ENCODE measurements at regions not wholly inside any gene's neighbourhood (a gene's known extent, or its start where the extent isn't known, plus 50 kb on each side); places are given as distances from the start of the nearest gene placed in this dataset.

GRCh38 chr13:73157031-73157430, 98.2 kb downstream of the KLF5 start:
- no peak for DNase-seq (ENCODE audit: low read depth in 1 of 2, low spot score in 1 of 2)

- DNase-seq (ENCODE audit: low read depth in 1 of 2, low spot score in 1 of 2): no peak
These were observed 87.9 kb downstream of the KLF5 start for GRCh38 chr13:73146707-73147106.

DNA sequence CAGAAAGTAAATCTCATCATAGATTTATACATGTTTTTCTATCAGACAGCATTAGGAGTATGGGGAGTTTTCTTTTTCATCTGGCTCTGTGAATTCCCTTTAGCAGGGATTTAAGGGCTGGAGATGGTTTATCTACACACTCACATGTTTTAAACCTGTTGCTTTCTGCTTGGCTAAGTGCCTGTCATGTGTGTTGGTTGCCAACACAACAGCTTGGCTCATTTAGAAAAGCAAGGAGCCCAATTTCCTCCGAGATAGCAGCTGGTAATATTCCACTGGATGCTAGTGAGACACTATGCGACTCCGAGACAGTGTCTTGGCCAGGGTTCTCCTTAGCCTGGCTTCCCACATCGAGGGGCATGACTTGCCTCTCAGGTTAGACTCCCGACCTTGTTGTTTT, 83.3 kb downstream of the KLF5 start:
- DNase-seq (ENCODE audit: low read depth in 1 of 2, low spot score in 1 of 2): no peak

DNA sequence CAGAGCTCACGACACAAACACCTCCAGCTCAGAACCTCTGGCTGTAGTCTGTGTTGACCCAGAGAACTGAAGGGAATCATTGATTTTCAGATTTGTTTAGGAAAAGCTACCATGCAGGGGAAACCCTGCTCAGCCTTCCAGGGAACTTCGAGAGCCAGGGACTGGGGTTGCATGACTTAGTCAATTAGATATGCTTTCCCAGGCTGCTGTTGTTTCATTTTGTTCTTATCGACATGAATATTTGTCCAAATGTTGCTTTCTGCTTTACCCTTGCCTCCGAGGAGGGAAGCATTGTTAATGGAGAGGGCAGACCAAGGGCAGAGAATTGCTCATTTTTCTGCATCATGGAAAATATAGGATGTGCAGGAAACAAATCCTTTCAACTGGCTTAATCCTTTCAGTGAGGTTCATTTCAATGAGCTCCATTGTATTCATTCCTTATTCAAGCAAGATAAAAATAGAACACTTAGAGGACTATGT, 82.5 kb downstream of the KLF5 start:
- DNase-seq (ENCODE audit: low read depth in 1 of 2, low spot score in 1 of 2): no peak

- DNase-seq (ENCODE audit: low read depth in 1 of 2, low spot score in 1 of 2): no peak
These were observed 82.0 kb downstream of the KLF5 start for GRCh38 chr13:73140801-73141200.

GRCh38 chr13:73138638-73139491, 80.1 kb downstream of the KLF5 start:
- no peak for DNase-seq (ENCODE audit: low read depth in 1 of 2, low spot score in 1 of 2)

- no peak for DNase-seq (ENCODE audit: low read depth in 1 of 2, low spot score in 1 of 2)
These were observed 79.5 kb downstream of the KLF5 start for GRCh38 chr13:73138276-73138637.

DNA sequence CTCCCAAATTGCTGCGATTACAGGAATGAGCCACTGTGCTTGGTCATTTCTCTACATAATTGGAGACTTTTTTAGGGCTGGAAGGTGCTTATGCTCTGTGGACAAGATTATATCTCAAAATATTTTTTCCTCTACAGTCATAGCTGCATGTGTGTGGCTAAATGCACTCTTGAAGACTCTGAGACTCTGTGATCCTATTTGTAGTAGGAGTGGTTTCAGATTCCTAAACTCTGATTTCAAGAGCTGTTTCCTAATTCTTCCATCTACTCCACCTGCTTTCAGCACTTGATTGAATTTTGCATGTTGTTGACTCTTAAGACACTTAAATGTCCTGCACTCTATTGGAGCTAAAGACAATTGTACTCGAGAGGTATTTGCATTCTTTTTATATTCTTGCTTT, 78.0 kb downstream of the KLF5 start:
- no peak for DNase-seq (ENCODE audit: low read depth in 1 of 2, low spot score in 1 of 2)

DNA sequence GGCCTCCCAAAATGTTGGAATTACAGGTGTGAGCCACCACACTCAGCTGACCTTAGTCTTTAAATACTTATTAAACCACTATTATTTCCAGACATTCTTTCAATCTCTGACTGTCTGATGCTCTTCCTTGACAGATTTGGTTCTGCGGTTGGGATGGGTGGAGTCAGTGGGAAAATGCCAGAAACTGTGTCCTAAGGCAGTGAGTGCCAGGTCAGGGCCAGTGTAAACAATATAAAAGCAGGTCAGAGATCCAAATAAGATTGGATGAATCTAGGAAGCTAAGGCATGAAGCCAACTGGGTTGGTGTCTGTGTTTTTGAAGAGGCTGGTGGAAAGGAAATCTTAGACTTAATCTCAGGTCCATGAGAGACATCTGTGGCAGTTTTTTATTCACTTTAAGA, 74.7 kb downstream of the KLF5 start:
- no peak for DNase-seq (ENCODE audit: low read depth in 1 of 2, low spot score in 1 of 2)

- DNase-seq (ENCODE audit: low read depth in 1 of 2, low spot score in 1 of 2): no peak
These were observed 72.4 kb downstream of the KLF5 start for GRCh38 chr13:73131247-73131646.

DNA sequence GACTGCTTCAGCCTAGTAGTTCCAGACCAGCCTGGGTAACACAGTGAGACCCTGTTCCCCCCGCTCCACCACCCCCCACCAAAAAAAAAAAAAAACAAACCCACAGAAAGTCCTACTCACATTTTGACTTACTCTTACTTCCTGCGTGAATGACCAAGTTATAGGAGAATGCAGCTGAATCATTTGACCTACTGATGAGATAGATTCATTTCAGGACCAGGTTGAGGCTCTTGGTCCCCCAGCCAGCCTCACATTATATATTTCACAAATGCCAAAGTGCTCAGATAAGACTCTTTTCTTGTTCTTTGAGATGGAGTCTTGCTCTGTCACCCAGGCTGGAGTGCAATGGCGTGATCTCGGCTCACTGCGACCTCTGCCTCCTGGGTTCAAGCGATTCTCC, 70.2 kb downstream of the KLF5 start:
- no peak for DNase-seq (ENCODE audit: low read depth in 1 of 2, low spot score in 1 of 2)
